CD4-positive, alpha-beta T cell treated with Interleukin-6 at 100 ng/mL for 8 hours (primary cell): ENCODE measurements at regions not wholly inside any gene's neighbourhood (a gene's known extent, or its start where the extent isn't known, plus 50 kb on each side); places are given as distances from the start of the nearest gene placed in this dataset.
"Not testable (repeated sequence)": the region's sequence is repeated elsewhere in the genome, so short reads cannot be mapped to it uniquely, and the experiment has no call there.

Experiments
- DNase-seq: peaks from one replicate; pipeline ENCODE4 v3.0.0-alpha.2; 2020; ENCODE audit warnings: mixed read lengths, low spot score

DNA sequence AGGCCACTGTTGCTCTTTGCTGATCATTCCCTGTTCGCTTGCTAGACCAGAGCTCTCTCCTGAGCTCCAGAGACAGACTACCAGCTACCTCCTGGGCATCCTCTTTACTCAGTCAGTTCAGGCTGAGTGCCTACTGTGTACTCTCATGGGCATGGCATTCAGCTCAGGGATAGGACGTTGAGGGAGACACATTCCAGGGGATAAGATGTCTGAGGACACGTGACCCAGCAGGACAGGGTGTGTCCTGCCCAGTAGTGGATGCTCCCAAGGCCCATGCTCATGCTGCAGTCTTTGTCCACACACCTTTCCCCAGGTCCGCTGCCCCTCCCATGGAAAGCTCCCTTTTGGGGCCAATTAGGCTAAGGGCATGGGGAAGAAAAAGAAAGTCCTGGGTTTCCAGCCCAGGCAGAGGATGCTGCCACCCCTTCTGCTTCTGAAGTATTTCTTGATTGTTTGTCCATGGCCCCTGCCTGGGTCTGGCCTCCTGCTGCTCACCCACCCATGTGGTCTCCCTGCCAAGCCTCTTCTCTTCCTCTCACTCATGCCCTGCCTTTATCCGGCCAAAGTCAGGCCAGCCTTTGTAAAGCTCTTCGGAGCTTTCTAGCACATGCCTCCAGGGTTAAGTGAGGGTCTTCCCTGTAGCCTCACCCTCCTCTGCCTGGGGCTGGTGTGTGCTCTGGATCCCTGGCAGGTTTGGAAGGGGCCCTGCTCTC lies 60.5 kb upstream of the PITX1 start:
- DNase-seq = no peak

DNA sequence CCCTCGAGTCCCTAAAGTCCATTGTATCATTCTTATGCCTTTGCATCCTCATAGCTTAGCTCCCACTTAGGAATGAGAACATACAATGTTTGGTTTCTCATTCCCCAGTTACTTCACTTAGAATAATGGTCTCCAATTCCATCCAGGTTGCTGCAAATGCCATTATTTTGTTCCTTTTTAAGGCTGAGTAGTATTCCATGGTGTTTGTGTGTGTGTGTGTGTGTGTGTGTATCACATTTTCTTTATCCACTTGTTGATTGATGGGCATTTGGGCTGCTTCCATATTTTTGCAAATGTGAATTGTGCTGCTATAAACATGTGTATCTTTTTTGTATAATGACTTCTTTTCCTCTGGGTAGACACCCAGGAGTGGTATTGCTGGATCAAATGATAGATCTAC lies 59.5 kb upstream of the PITX1 start:
- not testable (repeated sequence) for DNase-seq

DNA sequence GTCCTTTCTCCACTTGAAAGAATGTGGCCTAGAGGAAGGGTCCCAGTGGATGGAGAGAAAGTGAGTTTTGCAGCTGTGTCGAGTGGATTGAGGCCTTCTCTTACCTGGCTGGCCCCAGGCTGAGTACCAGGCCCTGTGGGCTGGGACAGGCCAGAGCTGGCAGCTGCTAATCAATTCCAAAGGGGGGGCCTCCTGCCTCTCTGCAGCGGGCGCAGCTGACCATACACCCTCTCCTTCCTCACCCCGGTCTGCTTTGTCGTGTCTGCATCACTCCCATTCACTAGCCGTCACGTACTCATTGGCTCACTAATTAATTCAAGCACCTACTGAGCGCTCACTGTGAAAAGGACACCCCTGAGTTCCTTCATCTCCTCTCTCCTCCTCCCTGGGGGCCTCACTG lies 58.4 kb upstream of the PITX1 start:
- DNase-seq = no peak

DNA sequence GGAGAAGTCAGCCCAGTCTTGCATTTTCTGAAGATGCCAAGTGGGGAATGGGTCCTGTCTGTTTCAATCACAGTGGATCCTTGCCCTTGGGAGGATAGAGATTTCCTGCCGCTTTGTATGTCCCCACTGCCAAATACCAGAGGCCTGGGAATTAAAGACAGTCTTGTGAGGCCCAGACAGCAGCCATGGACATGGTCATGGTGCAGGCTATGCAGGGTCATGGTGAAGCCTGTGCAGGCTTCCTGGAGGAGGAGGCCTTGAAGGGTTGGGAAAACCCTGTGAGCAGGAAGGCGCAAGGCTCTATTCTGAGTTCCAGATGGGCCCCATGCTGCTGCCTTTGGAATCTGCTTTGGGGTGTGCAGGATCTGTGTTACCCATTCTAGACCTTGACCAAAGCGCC lies 57.3 kb upstream of the PITX1 start:
- no peak for DNase-seq

DNA sequence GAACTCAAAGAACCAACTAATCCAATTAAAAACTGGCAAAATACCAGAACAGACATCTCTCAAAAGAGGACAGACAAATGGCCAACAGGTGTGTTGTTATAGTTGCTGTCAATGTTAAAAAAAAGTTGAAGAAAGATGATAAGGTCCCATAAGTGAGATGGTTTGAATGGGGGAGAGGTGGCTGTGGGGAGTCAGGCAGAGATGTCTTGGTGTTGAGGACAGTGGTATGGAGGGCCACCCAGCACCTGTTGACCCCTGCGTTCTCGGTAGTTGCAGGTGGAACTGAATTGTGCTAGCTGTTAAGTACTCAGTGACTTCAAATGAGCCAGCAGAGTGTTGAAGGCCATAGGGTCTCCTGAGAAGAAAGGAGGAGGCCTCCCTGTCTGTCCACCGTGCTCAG lies 55.9 kb upstream of the PITX1 start:
- no peak for DNase-seq

DNA sequence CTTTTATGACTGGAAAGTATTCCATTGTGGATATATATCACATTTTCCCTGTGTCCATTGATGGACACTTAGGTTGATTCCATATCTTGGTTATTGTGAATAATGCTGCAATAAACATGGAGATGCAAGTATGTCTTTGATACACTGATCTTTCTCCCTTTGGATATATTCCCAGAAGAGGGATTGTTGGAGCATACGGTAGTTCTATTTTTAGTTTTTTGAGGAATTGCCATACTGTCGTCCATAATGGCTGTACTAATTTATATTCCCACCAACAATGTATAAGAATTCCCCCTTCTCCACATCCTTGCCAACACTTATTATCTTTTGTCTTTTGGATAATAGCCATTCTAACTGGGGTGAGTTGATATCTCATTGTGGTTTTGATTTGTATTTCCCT lies 54.9 kb upstream of the PITX1 start:
- DNase-seq = no peak

DNA sequence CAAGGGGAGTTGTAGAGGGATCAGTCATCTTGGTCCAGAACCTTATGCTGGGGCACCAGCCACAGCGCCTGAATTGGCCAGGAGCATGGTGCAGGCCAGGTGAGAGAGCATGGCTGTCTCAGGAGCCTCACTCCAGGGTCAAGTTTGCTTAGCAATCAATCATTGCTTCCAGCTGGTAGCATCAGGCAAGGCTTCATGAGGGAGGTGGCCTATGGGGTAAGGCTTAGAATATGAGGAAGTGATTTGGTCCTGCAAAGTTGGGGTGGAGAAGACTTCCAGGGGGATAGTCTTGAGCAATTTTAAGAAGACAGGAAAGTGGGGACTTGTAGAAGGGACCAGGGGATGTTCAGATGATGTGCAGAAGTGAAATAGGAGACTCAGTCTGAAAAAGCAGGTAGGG lies 53.9 kb upstream of the PITX1 start:
- no peak for DNase-seq

DNA sequence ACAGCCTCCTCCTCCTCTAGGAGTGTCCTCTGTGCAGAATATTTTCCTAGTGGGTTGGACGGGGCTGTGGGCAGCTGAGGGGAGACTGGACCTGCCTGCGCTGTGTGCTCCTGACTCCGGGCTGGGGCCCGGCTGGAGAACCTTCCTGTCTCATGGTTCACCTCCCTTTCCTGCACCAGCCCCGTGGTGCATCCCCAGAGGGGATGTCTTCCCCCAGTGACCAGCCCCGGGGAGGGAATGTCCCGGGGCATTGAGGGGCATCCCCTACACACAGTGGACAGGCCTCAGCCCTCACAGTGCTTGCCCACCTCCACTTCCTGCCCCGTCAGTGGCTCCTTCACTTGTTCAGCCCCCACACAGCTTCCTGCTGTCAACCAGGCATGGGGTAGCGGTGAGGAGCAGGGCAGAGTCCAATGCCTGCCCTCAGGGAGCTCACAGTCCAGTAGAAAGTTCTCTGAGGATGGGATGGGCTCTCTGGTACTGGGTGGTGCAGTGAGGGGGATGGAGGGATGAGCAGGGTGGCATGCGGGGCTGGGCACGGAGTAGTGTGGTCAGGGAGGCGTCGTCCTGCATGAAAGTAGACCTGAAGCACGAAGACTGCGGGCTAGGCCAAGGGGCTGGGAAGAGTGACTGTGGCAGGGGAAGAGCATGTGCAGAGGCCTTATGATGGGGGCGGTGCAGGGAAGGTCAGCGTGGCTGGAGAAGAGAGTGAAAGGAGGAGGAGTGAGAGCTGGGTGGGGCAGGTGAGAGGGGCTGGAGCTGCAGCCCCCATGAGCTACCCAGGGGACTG lies 52.1 kb upstream of the PITX1 start:
- no peak for DNase-seq

DNA sequence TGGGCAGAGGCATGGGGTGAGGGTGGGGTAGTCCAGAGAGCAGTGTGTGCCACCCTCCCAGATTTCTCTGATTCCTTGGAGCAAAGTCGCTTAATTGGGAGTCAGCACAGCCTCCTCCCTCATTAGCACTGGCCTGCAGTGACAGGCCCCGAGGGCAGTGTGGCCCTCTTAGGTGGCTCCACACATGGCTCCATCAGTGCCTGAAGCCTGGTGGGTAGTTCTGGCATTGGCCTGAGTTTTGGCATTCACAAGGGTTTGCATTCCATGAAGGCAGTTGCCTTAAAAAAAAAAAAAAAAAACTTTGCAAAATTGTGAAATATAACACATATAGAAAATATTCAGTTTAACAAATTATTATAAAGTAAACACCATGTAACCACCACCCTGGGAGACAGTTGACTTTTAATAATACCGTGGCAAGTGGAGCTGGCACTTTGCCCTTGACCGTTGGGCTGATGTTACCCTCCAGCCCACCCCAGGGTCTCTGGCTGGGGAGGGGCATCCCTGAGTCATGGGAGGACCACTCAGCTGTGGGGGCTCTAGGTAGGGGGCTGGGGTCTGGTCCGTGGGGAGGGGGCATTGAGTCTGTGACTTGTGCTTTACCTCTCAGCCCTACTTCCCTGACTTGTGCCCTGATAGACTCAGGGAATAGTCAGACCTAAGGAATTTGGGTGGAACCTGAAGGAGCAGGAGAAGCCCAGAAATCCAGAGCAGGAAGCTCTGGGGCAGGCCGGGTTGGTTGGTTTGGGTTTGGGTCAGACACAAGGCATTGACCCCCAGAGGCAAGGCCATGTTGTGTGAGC lies 51.3 kb upstream of the PITX1 start:
- no peak for DNase-seq
